ENCODE measurements at regions not wholly inside any gene's neighbourhood (a gene's known extent, or its start where the extent isn't known, plus 50 kb on each side); places are given as distances from the start of the nearest gene placed in this dataset.

GRCh38 chr6:19538096-19538495 is 299.1 kb upstream of the ID4 start:
- no peak for TF ChIP-seq CTCF (IDR thresholded peaks at IDR 0.05; ENCODE audit: unreplicated experiment in 3 of 3)
- H3K36me3 Mint-ChIP-seq (ENCODE audit: low read depth): peaks cover 2% of the 10 kb centered on the region
- H3K4me1 Mint-ChIP-seq: peaks cover 6% of the 10 kb centered on the region
- peaks cover 4% of the 10 kb centered on the region for H3K27me3 Mint-ChIP-seq (ENCODE audit: low read depth)
- no peak overlapping the region for H3K4me3 Mint-ChIP-seq
- peak overlapping the region in 1 of 3 experiments; percentile 59 for H3K27ac Mint-ChIP-seq
- peaks cover 3% of the 10 kb centered on the region for H3K9me3 Mint-ChIP-seq

- H3K4me3 Mint-ChIP-seq: no peak overlapping the region
- TF ChIP-seq CTCF (IDR thresholded peaks at IDR 0.05; ENCODE audit: unreplicated experiment in 3 of 3): no peak
- no peaks in the 10 kb centered on the region for H3K36me3 Mint-ChIP-seq (ENCODE audit: low read depth)
- peaks cover 4% of the 10 kb centered on the region for H3K4me1 Mint-ChIP-seq
- no peak overlapping the region for H3K27ac Mint-ChIP-seq
- peaks cover under 1% of the 10 kb centered on the region for H3K9me3 Mint-ChIP-seq
- H3K27me3 Mint-ChIP-seq (ENCODE audit: low read depth): no peaks in the 10 kb centered on the region
These were observed 289.7 kb upstream of the ID4 start for GRCh38 chr6:19547507-19547906.

GRCh38 chr6:19549109-19549508 is 288.1 kb upstream of the ID4 start:
- TF ChIP-seq CTCF (IDR thresholded peaks at IDR 0.05; ENCODE audit: unreplicated experiment in 3 of 3): no peak
- H3K27ac Mint-ChIP-seq: no peak overlapping the region
- H3K27me3 Mint-ChIP-seq (ENCODE audit: low read depth): no peaks in the 10 kb centered on the region
- H3K9me3 Mint-ChIP-seq: peaks cover 5% of the 10 kb centered on the region
- peaks cover 5% of the 10 kb centered on the region for H3K4me1 Mint-ChIP-seq
- H3K4me3 Mint-ChIP-seq: no peak overlapping the region
- no peaks in the 10 kb centered on the region for H3K36me3 Mint-ChIP-seq (ENCODE audit: low read depth)

- Mint-ChIP-seq H3K27me3 (ENCODE audit: low read depth) (no peaks in the 10 kb centered on the region), H3K4me1 (peaks cover 15% of the 10 kb centered on the region), H3K27ac (no peak overlapping the region), H3K9me3 (peaks cover 5% of the 10 kb centered on the region), H3K4me3 (no peak overlapping the region), H3K36me3 (ENCODE audit: low read depth) (no peaks in the 10 kb centered on the region)
- no peak for TF ChIP-seq CTCF (IDR thresholded peaks at IDR 0.05; ENCODE audit: unreplicated experiment in 3 of 3)
These were observed 286.8 kb upstream of the ID4 start for GRCh38 chr6:19550380-19550779.

GRCh38 chr6:19551611-19552010 is 285.6 kb upstream of the ID4 start:
- H3K4me1 Mint-ChIP-seq: peaks cover 11% of the 10 kb centered on the region
- no peak for TF ChIP-seq CTCF (IDR thresholded peaks at IDR 0.05; ENCODE audit: unreplicated experiment in 3 of 3)
- H3K4me3 Mint-ChIP-seq: no peak overlapping the region
- H3K27me3 Mint-ChIP-seq (ENCODE audit: low read depth): no peaks in the 10 kb centered on the region
- H3K9me3 Mint-ChIP-seq: peaks cover 5% of the 10 kb centered on the region
- H3K36me3 Mint-ChIP-seq (ENCODE audit: low read depth): no peaks in the 10 kb centered on the region
- no peak overlapping the region for H3K27ac Mint-ChIP-seq

- Mint-ChIP-seq H3K4me1 (peaks cover 11% of the 10 kb centered on the region), H3K9me3 (peaks cover 5% of the 10 kb centered on the region), H3K27ac (no peak overlapping the region), H3K36me3 (ENCODE audit: low read depth) (no peaks in the 10 kb centered on the region), H3K4me3 (no peak overlapping the region), H3K27me3 (ENCODE audit: low read depth) (no peaks in the 10 kb centered on the region)
- TF ChIP-seq CTCF (IDR thresholded peaks at IDR 0.05; ENCODE audit: unreplicated experiment in 3 of 3): no peak
These were observed 285.1 kb upstream of the ID4 start for GRCh38 chr6:19552076-19552475.

All from nephron (organoid).